Calu3 (cell line): ENCODE measurements at regions not wholly inside any gene's neighbourhood (a gene's known extent, or its start where the extent isn't known, plus 50 kb on each side); places are given as distances from the start of the nearest gene placed in this dataset.

Experiments used
- BruUV-seq: library from RNA; stranded (reverse); fragments of 400-500 nt; replicated peaks from 2 replicates; lab custom pipeline; 2021; lab: Mats Ljungman, UMichigan
- CTCF ChIA-PET: fragments of 300-600 bp; sonication (Branson Sonifier 250); formaldehyde crosslinking; loops from one replicate; lab custom pipeline; 2022; ENCODE audit warnings: antibody characterized with exemption; lab: Charles Lee
- DNase-seq: peaks from one replicate; pipeline ENCODE4 v3.0.0; 2022
- H3K27ac Mint-ChIP-seq: one replicate; pipeline ENCODE4 v1.8.0; 2022; ENCODE audit warnings: mixed read lengths; ENCODE audit not compliant: unreplicated experiment
- H3K27me3 Mint-ChIP-seq: one replicate; pipeline ENCODE4 v1.8.0; 2022; ENCODE audit warnings: mixed read lengths; ENCODE audit not compliant: unreplicated experiment
- H3K36me3 Mint-ChIP-seq: one replicate; pipeline ENCODE4 v1.8.0; 2022; ENCODE audit warnings: mild to moderate bottlenecking, moderate library complexity, mixed read lengths; ENCODE audit not compliant: insufficient read depth, unreplicated experiment
- H3K4me1 Mint-ChIP-seq: one replicate; pipeline ENCODE4 v1.8.0; 2022; ENCODE audit warnings: mild to moderate bottlenecking, low read depth, mixed read lengths; ENCODE audit not compliant: unreplicated experiment
- H3K4me3 Mint-ChIP-seq: one replicate; pipeline ENCODE4 v1.8.0; 2022; ENCODE audit warnings: mild to moderate bottlenecking, low read depth, moderate library complexity, mixed read lengths; ENCODE audit not compliant: unreplicated experiment
- H3K9me3 Mint-ChIP-seq: one replicate; pipeline ENCODE4 v1.8.0; 2022; ENCODE audit warnings: low read depth, mixed read lengths; ENCODE audit not compliant: unreplicated experiment
- CTCF ChIP-seq: fragments of 200-600 bp; IDR thresholded peaks from one replicate; pipeline ENCODE4 v1.8.0; 2022; ENCODE audit warnings: antibody characterized with exemption; ENCODE audit not compliant: unreplicated experiment
- intact Hi-C: fragments of 100-400 bp; cut with micrococcal nuclease; formaldehyde crosslinking; loops from one replicate; pipeline ENCODE4 v1.10.0; 2022; ENCODE audit not compliant: unreplicated experiment

DNA sequence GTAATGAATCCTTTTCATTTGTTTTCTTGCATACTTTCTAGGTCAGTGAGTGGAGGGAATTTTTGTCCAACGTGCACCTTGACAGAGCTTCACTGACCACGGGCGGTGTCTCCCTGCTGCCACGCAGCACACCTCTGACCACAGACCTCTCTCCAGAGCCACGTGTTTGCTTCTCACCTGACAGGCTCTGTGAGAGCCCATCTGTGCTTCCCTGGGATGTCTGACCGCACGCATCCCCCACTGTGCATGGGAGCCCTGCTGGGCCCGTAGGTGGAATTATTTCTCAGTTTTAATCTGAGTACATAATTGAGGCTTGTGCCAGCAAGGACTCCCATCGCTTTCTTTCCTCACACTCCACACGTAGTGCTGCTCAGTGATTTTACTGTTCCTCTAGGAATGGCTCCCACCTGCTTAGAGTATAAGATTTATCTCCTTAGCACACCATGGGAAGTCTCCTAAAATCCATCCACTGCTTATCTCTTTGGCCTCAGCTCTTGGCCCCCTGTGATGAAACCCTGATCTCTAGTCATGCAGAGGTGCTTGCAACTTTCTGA is 482.6 kb downstream of the TSN start:
- peak; percentile 25 for DNase-seq
- BruUV-seq: no TSS peak
- Mint-ChIP-seq H3K27me3 (peaks cover 50% of the 10 kb centered on the region), H3K36me3 (peaks cover 7% of the 10 kb centered on the region), H3K4me3 (peak overlapping the region; percentile 38), H3K9me3 (no peaks in the 10 kb centered on the region), H3K4me1 (peaks cover 39% of the 10 kb centered on the region), H3K27ac (peak overlapping the region; percentile 31)
- no peak for TF ChIP-seq CTCF
- CTCF ChIA-PET: interaction anchor here (0.6 kb wide), 1 partner anchor 700 kb away, joined by 4 read pairs; no protein-coding TSS in a partner anchor
- intact Hi-C loops: loop anchor here (5.0 kb wide), 1 partner anchor 194 kb away; no protein-coding TSS in a partner anchor

GRCh38 chr2:122239440-122239839 is 484.0 kb downstream of the TSN start:
- H3K4me3 Mint-ChIP-seq: no peak overlapping the region
- DNase-seq: no peak
- no TSS peak for BruUV-seq
- intact Hi-C loops: loop anchor here (5.0 kb wide), 1 partner anchor 193 kb away; no protein-coding TSS in a partner anchor
- H3K9me3 Mint-ChIP-seq: peaks cover 3% of the 10 kb centered on the region
- H3K4me1 Mint-ChIP-seq: peaks cover 39% of the 10 kb centered on the region
- H3K36me3 Mint-ChIP-seq: peaks cover 7% of the 10 kb centered on the region
- H3K27ac Mint-ChIP-seq: no peak overlapping the region
- CTCF ChIA-PET: no interaction called here
- H3K27me3 Mint-ChIP-seq: peaks cover 56% of the 10 kb centered on the region
- TF ChIP-seq CTCF: no peak

GRCh38 chr2:122244598-122245229 is 489.3 kb downstream of the TSN start:
- Mint-ChIP-seq H3K27me3 (peaks cover 68% of the 10 kb centered on the region), H3K4me1 (no peaks in the 10 kb centered on the region), H3K27ac (no peak overlapping the region), H3K36me3 (no peaks in the 10 kb centered on the region), H3K9me3 (peaks cover 3% of the 10 kb centered on the region), H3K4me3 (no peak overlapping the region)
- TF ChIP-seq CTCF: no peak
- no TSS peak for BruUV-seq
- CTCF ChIA-PET: no interaction called here
- intact Hi-C loops: no loop called here
- no peak for DNase-seq

- CTCF ChIA-PET: no interaction called here
- no peaks in the 10 kb centered on the region for H3K4me1 Mint-ChIP-seq
- peaks cover 50% of the 10 kb centered on the region for H3K27me3 Mint-ChIP-seq
- no peak overlapping the region for H3K4me3 Mint-ChIP-seq
- H3K9me3 Mint-ChIP-seq: peaks cover 2% of the 10 kb centered on the region
- no TSS peak for BruUV-seq
- no peak for TF ChIP-seq CTCF
- intact Hi-C loops: no loop called here
- H3K27ac Mint-ChIP-seq: no peak overlapping the region
- no peaks in the 10 kb centered on the region for H3K36me3 Mint-ChIP-seq
- no peak for DNase-seq
Measured at GRCh38 chr2:122249673-122250072, 494.2 kb downstream of the TSN start.
